GM18502 (cell line): ENCODE measurements at regions not wholly inside any gene's neighbourhood (a gene's known extent, or its start where the extent isn't known, plus 50 kb on each side); places are given as distances from the start of the nearest gene placed in this dataset.
"Not testable (repeated sequence)": the region's sequence is repeated elsewhere in the genome, so short reads cannot be mapped to it uniquely, and the experiment has no call there.

Experiments
- ATAC-seq: cut with Tn5 transposase; IDR thresholded peaks from one replicate; pipeline ENCODE4 v1.9.1; 2021; ENCODE audit warnings: mild to moderate bottlenecking; ENCODE audit not compliant: unreplicated experiment, poor library complexity

DNA sequence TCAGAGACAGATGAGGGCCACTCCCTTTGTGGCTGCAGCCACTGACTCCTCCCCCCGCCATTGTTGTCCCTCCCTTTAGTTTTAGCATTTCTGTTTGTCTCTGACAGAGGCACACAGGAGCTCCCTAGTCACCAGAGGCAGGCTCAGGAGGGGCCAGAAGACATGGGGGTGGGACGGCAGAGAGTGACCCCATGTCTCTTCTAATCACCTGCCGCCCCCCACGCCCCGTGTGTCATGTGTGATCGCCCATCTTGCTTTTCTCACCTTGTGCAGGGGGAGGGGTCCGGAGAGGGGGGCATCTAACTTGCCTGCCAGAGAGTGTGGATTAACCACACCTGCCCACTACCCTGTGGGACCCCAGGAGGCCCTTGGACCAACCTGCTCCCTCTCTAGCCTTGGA lies 246.7 kb upstream of the TP53TG3C start:
- ATAC-seq: not testable (repeated sequence)

DNA sequence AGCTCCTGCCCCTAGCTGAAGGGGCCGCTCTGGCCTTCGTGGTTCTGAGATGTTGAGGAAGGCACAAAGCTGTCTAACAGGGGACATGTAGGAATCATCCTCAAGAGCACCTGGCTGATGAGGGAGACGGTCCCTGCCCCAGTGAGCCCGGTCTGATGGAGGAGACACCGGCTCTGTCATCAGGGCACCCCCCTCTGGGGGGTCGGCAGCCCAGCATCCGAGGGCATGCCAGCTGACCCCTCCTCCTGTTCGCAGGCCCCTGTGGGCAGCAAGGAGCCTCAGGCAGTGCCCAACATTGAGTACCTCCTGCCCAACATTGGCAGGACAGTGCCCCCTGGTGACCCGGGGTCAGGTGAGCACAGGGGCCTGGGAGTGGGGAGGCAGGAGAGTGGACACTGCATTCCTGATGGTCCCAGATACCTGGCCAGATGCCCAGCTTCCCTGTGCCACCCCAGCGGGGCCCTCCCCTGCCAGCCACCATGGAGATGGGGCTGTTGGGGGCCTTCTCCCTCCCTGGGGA lies 247.9 kb upstream of the TP53TG3C start:
- not testable (repeated sequence) for ATAC-seq

DNA sequence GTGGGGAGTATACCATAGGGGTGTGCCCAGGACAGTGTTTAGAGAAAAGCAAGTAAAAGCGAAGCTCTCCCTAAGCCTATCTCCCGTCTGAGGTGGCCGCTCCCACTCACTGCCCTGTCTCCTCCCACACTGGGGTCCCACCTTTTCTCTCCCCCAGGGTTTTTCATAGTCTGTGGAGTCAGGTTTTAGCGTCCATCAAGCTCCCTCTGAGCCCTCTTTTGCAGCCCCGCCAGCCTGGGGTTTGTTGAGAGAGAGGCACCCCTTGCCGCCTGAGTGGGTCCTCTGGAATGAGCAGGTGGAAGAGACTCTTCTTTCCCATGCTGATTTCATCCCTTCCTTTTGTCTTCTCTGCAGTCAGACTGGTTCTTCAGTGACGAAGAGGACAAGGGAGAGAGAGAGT lies 248.7 kb upstream of the TP53TG3C start:
- ATAC-seq: not testable (repeated sequence)

DNA sequence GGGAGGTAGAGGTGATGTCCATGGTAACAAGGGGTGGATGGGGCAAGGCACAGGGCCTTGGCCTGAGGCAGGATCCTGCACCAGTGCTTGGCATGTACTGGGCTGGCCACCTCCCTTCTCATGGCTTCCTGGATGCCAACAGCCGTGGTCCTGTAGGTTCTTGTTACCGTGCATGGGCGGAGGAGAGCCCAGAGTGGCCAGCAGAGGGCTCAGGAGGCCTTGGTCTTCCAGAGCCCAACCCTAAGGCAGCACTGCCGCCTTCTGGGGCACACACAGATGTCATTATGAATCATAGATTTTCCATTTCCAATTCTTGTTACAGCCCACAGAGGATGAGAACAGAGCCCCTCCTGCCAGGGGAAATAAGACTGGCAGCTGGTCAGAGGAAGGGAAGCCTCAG lies 254.2 kb upstream of the TP53TG3C start:
- ATAC-seq: not testable (repeated sequence)

DNA sequence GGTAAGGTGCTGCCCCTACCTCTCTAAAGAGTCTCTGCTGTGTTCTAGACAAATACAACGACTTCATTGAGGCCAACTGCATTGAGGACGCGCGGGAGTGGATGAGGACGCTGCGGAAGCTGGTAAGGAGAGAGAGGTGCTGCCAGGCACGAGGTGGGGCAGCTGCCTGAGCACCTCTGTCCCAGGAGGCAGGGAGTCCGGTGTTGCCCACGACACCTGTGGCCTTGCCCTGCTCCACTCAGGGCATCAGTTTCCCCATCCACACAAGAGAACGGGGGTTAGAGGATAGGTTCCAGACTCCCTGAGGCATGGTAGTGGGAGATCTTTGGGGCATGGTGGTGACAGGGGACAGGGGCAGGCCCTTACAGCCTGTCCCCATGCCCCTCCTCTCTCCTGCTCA lies 256.1 kb upstream of the TP53TG3C start:
- ATAC-seq: not testable (repeated sequence)

DNA sequence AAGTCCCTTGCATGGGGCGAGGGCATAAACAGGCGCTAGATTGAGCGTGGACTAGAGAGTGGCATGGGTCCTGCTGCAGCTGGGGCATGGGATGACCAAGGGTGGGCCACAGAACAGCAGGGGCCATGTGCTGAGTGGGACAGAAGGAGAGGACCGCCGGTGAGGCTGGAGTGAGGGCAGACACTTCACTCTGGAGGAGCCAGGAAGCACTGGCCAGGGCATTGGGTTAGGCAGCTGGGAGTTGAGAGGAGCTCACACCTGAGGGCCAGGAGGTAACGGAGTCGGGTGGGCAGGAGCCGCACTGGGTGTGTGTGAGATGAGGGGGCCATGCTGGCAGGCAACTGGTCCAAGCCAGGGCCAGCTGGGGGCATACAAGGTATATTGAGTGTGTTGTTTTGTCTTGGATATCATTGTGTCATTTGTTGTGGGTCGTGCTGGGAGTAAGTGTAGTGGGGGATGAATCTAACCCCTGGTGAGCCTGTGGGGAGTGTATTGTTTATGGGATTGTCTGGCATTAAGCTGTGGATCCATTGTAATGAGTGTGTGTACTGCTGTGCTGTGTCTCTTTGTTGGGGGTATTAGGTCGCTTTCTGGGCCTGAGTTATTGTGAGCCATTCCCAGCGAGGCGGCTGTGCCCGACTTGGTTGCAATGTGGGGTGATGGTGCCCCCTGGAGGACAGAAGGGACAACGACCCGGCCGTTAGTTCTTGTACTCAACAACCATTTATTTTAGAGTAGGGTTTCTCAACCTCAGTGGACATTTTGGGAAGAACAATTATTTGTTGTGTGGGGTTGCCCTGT lies 256.5 kb upstream of the TP53TG3 start:
- ATAC-seq: peak; percentile 53

DNA sequence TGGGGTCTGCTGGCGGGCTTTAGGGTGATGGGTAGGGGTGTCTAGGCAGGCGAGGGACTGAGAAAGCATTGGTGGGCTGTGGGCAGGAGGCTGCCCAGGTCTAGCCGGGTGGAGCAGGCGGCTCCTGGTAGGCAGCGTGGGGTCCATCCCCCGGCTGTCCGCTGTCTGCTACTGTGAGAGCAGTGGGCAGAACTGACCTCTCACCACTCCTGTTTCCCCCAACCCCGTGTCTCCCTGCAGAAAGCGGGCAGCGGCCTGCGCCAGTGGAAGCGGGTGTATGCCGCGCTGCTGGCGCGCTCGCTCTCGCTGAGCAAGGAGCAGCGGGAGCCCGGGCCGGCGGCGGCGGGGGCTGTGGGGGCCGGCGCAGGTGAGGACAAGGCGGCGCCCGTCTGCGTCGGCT lies 249.2 kb upstream of the TP53TG3 start:
- not testable (repeated sequence) for ATAC-seq

DNA sequence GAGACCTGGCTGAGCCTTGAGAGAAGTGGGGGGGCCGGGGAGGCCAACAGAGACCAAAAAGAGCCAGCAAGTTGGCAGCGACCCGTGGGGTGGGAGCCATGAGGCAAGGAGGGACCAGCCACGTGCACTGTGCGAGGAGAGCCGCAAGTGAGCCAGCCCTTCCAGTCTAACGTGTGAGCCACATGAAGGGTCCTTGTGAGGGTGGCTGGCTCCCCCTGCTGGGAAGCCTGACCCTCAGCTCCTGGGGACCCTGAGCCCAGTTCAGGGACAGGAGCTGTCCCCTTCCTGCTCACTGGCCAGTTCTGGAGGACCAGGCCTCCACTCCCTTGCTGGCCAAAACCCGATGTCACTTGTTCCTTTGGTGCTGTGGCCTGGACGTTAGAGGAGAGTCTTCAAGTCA lies 246.6 kb upstream of the TP53TG3 start:
- ATAC-seq: not testable (repeated sequence)

DNA sequence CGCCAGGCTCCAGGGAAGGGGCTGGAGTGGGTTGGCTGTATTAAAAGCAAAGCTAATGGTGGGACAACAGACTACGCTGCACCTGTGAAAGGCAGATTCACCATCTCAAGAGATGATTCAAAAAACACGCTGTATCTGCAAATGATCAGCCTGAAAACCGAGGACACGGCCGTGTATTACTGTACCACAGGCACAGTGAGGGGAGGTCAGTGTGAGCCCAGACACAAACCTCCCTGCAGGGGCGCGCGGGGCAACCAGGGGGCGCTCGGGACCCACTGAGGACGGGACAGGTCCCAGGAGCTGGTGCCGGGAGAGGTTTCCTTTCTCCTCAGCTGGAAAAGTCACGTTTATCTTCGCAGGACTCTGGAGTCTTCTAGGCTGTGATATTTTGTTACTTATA lies 239.4 kb upstream of the TP53TG3 start:
- ATAC-seq: not testable (repeated sequence)

DNA sequence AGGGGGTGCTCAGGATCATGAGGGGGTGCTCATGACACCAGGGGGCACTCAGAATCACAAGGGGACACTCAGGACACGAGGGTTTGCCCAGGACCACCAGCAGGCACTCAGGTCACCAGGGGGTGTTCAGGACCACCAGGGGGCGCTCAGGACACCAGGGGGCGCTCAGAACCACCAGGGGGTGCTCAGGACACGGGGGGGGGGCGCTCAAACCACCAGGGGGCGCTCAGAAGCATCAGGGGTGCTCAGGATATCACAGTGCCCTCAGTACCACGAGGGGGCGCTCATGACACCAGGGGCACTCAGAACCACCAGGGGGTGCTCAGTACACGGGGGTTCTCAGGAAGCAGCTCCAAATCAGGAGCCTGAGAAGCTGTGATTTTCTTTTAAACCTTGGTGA lies 221.8 kb upstream of the TP53TG3 start:
- not testable (repeated sequence) for ATAC-seq

DNA sequence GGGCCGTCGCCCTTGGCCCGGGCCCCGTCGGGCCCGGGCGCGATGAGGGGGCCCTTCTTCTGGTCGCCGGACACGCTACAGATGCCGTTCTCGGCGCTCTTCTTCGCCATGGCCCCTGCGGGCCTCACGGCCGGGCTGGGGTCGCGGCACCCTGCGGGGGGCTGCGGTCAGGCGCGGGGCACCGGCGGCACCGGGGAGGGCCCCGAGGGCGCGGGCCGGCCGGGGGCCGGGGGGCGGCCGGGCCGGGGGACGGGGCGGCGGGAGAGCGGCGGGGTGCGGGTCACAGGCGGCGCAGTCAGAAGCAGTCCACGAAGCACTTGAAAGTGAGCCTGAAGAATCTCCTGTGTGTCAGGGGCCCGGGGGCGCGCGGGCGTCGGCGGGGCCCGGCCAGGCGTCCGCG lies 209.4 kb upstream of the TP53TG3 start:
- not testable (repeated sequence) for ATAC-seq

DNA sequence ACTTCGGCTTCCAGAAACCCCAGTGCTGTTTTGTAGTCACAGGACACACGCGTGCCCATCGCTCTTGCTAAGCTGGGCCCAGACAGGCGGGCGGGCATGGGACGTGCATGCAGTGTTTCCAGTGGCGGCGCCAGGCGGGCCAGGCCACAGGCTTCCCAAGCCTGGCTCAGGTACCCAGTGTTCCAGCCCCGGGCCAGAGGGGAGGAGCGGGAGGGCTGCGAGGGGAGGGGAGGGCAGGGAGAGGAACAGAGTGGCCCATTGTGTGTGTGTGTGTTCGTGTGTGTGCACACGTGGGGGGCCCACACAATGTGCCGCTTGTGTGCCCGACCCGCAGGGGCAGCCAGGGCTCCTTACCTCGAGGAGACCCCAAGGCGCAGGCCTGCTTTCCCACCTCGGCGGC lies 208.6 kb upstream of the TP53TG3 start:
- not testable (repeated sequence) for ATAC-seq

DNA sequence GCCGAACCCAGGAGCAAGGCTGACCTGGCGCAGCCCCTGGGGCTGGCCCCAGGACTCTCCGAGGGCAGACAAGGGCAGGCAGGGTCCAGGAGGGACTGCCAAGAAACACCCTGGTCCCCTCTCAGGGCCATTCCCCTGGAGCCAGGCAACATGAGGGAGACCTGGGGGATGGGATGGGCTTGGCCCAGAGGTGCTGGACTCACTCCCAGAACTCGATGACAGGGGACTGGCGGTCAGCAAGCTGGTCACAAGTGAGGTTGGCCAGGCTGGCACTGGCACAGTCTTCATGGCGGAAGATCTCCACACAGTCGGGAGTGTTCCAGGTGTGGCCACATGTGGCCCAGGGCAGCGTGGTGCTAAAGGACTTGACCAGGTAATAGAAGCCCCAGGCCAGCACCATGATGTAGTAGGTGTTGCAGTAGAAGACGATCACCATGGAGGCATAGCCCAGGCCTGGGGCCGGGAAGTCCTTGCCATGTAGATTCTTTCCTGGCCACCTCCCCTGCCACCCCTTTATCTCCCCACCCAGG lies 206.4 kb upstream of the TP53TG3 start:
- ATAC-seq: not testable (repeated sequence)

DNA sequence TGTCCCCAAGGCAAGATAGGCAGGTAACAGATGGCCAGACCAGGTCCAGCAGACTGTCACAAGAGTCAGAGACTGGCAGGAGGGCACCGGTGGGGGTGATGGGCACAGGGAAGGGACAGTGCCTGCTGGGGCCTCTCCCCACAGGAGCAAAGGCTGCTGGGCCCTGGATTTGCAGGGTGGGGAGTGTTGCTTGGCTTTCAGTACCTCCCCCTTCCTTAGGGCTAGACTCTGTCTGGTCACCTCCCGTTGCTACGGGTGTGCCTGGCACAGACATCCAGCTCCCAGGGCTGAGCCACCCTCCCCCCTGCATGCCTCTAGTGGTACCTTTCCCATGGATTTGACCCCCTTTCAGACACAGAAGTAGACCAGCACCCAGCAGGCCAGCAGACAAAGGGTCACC lies 205.7 kb upstream of the TP53TG3 start:
- not testable (repeated sequence) for ATAC-seq

DNA sequence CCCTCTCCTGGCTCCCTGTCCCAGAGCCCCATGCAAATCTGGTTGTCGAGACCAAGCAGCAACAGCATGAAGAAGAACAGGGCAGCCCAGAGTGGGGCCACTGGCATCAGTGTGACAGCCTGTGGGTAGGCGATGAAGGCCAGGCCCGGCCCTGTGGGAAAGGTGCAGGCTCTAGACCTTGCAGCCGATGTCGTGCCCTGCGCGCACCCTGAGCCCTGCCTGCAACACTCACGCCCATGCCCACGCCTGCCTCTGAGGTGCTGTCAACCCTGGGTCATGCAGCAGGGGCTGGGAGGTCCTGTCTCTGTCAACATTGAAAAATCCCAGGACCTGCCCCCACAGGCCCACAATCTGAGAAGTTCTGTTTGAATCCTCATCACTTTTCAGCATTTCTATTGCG lies 204.0 kb upstream of the TP53TG3 start:
- ATAC-seq: not testable (repeated sequence)

DNA sequence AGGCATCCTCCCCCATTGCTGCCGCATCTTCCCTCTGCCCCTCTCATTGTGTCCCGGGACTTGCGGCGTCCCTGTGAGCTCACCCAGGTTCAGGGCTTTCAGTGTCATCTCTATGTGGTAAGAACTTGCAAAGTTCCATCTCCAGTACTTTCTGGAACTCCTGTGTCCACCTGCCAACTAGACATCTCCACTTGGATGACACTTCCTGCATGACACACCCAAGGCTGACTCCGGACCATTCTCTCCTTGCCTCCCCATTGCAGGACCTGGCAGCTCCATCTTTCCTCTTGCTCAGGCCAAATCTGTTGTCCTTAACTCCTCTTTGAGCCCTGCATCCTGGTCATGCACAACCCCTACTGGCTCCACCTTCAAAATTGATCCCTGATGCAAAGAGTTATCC lies 200.8 kb upstream of the TP53TG3 start:
- not testable (repeated sequence) for ATAC-seq

DNA sequence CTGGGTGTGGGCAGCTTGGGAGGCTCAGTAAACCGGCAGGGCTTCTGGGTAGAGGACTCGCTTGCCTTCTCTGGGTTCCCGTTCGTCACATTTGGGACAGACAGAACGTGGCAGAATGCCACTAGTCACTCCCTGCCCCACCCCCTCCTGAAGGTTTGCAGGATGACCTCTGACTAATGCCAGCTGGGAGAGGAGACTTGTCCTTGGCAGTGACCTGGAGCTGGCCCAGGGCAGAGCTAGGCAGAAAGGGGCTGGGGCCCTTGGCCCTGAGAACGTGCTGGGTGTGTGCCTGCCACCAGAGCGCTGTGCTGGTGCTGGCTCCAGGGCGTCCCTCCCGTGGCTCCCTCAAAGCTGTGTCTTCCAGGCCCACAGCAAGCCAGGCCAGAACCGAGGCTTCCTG lies 197.8 kb upstream of the TP53TG3 start:
- ATAC-seq: not testable (repeated sequence)

DNA sequence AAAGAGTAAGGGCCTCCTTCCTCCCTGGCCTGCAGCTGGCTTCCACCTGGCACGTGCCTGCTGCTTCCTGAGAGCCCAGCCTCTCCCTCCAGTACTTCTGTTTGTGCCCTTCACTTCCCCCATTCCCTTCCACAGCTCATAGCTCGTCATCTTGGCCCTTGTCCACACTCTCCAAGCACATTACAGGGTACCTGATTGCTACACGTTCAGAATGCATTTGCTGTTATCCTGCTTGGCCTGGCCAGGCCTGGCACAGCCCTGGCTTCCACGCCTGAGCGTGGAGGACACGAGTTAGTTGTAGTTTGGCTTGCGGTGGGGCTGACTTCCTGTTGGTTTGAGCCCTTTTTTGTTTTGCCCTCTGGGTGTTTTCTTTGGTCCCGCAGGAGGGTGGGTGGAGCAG lies 197.2 kb upstream of the TP53TG3 start:
- ATAC-seq: not testable (repeated sequence)

DNA sequence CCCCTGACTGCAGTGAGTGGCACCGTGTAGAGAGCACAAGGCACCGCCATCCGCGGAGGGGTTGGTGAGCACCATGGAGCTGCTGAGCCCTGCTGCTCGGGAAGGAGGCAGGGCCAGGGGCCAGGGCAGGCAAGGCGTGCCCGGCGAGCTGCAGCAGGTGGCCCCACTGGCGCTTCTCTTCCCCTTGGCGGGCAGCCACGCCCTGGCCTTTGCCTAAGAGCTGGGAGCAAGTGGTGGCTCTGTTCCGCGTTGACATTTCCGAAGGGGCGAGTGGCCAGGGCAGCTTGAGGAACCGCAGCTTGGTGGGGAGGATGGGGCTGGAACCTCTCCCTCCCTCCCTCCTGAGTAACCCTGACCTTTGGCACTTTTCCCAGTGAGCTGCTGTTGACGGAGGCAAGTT lies 194.7 kb upstream of the TP53TG3 start:
- not testable (repeated sequence) for ATAC-seq

DNA sequence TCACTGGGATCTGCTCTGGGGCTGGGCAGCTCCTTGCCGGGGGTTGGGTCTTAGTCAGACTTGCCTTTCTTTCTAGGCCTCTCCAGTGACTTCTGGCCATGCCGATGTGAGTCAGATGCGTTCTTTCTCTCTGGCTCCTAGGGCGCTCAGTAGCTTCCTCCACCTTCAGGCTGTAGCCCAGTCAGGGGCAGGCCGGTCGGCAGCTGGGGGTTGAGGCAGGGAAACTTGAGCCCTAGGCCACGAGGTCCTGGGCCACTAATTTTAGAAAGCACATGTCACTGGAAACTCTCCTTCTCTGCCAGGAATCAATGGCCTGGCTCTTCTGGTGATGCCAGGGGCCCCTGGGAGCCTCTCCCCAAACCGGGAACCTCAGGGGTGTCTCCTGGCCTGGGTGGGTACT lies 192.4 kb upstream of the TP53TG3 start:
- ATAC-seq: not testable (repeated sequence)

DNA sequence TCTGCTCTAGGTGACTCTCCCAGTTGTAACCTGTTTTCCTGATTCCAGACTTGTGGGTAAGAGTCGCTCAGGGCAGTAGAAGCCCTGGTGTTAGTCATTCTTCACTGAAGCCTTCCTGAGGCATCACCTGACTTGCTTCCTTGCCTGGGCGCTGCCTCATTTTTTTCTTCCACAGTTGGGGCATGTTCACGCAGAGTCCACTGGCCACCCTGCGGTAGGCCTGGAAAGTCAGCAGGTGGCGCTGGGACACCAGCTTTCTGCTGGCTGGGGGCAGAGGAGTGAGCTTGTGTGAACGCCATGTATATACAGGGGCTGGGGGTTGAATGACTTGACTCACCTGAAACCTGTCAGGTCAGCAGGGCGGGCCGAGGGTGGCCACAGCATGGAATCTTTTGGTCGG lies 189.3 kb upstream of the TP53TG3 start:
- ATAC-seq: not testable (repeated sequence)
